Right ventricle myocardium superior (tissue), 1 donor: ENCODE measurements at regions not wholly inside any gene's neighbourhood (a gene's known extent, or its start where the extent isn't known, plus 50 kb on each side); places are given as distances from the start of the nearest gene placed in this dataset.

Experiments used
- ATAC-seq: fragments of 200-7000 bp; cut with Tn5 transposase; one replicate; pipeline ENCODE4 v1.9.1; 2020; ENCODE audit warnings: mild to moderate bottlenecking; ENCODE audit not compliant: poor library complexity
- DNase-seq: peaks from one replicate; pipeline ENCODE4 v3.0.0-alpha.2; 2020
- intact Hi-C: fragments of 100-400 bp; cut with DNase I; formaldehyde crosslinking; loops from one replicate; pipeline ENCODE4 v1.11.2; 2022
- donor health status: DM: no; HTN: yes; CAD: no; lungs with severe emphysema.

DNA sequence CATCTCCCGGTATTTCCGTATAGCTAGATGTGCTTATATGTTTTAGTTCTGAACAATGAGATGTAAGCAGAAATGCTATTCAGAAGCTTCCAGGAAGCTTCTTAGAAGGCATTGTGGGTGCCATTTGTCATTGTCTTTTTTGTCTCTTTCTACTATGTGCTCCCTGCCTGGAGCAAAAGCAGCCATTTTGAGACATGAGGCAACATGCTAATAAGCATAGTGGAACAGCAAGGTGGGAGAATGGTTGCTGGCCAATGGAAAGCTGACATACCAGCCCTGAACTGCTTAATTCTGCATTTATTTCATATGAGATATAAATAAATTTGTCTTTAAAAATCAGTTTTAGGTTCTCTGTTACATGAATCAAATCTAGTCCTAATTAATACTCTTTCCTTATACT lies 299.7 kb downstream of the LMO7 start:
- intact Hi-C loops = no loop called here
- ATAC-seq = no peak
- DNase-seq = no peak

DNA sequence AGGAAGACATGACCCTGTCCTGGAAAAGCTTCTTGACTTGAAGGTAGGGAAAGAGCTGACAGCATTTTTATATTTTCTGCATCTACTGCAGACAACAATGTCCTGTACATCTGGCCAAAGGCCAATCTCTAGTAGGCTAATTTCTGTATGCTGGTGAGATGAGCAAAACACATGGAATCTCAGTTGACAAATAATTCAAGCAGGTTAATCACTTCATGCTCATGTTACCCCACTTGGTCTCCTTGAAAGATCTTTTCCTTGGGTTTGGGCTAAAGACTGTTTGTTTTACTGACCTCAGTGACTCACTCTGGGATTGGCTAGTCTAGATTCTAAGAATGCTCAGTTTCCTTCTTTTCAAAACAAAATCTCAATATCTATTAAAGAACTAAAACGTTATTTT lies 298.8 kb downstream of the LMO7 start:
- DNase-seq (no peak), ATAC-seq (no peak)
- intact Hi-C loops = no loop called here

DNA sequence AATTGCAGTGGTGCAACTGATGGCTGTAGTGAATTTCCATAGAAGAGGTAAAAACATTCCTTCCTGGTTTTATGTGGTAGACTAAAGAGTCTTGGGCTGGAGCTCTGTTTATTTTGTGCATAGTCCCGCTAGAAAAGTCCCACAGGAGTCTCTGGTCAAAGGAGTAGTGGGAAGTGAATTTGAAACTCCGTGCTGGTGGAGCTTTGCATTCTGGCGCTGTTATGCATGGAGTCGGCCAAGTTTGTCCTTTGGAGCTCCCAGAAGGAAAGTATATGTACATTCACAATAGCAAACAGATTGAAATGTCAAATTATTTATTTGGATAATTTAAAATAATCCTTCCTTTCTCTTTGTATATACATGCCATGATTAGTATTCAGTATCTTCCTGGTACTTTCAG lies 296.5 kb downstream of the LMO7 start:
- DNase-seq (no peak), ATAC-seq (no peak)
- intact Hi-C loops = no loop called here

DNA sequence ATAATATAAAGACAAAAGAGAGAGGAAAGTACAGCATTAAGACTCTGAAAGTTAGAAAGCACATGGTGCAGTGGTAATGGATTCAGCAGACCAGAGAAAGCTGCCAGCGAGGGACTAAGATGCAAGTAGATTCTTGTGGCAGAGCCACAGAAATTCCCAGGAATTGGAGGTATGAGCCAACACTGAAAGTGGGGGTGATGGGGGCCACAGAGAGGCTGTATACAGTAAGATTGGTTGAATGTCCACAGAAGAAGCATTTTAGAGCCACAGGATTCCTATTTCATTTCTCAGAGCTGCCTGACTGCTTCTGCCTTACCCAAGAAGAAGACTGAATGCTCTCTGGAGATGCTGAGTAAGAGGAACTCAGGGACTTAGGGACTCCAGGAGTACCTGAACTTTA lies 295.0 kb downstream of the LMO7 start:
- DNase-seq (no peak), ATAC-seq (no peak)
- intact Hi-C loops = no loop called here

DNA sequence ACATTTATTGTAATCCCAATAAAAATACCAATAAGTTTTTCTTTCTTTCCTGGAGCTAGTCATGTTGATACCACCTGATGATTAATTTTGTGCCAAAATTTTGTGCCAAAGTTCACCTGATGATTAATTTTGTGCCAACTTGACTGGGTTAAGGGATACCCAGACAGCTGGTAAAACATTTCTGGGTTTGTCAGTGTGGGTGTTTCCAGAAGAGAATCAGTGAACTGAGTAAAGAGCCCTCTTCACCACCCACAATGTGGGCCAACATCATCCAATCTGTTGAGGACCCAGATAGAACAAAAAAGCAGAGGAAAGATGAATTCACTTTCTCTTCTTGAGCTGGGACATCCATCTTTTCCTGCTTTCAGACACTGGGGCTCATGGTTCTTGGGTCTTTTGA lies 292.9 kb downstream of the LMO7 start:
- no peak for ATAC-seq
- DNase-seq = no peak
- intact Hi-C loops = no loop called here

DNA sequence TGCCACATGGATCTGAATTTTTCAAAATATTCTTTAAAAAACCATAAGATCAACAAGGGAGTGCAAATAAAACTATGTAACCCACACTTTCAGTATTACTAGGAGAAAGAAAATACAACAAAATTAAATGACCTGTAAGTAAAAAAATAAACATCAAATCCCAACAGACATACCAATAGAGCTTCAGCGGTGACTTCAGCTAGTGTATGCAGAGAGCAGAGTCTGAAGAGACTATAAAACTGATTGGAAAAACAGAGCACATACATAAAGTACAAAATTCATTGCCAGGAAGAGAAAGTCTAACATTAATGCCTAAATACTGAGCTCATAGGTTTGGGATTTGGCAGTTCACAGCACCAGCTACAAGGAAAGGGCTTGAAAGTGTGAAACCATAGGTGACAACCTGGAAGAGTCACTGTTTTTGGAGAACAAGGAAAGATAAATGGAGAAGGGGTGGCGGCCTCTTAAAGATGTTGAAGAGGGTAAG lies 291.1 kb downstream of the LMO7 start:
- DNase-seq = no peak
- intact Hi-C loops = no loop called here
- no peak for ATAC-seq

DNA sequence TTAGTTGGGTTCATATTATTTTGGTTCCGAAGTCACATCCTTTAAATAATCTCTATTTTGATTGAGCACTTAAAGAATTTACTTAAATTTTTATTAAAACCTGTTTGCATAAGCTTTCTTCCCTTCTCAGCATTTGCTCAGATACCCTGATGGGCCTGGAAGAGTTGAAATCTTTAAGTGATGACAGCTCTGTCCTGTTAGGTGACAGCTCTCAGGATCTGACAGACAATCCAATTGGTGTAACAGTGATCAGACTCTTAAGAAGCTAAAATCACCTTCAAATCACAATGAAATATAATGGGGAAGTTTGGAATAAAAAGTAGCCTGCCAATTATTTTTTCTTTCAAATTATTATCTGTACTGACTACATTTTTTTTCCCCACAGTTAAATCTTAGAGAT lies 284.4 kb downstream of the LMO7 start:
- DNase-seq = no peak
- intact Hi-C loops = no loop called here
- ATAC-seq = peak; percentile 89

DNA sequence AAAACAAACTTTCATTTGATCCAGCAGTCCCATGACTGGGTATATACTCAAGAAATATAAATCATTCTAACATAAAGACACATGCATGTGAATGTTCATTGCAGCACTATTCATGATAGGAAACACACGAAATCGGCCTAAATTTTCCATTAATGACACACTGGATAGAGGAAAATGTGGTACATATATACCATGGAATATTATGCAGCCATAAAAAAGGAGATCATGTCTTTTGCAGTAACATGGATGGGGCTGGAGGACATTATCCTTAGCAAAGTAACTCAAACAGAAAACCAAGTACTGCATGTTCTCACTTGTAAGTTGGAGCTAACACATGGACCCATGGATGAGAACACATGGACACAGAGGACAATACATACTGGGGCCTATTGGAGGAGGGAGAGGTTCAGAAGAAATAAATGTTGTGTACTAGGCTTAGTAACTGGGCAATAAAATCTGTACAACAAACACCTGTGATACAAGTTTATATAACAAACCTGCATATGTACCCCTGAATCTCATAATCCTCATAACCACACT lies 283.6 kb downstream of the LMO7 start:
- DNase-seq (no peak), ATAC-seq (no peak)
- intact Hi-C loops = no loop called here

DNA sequence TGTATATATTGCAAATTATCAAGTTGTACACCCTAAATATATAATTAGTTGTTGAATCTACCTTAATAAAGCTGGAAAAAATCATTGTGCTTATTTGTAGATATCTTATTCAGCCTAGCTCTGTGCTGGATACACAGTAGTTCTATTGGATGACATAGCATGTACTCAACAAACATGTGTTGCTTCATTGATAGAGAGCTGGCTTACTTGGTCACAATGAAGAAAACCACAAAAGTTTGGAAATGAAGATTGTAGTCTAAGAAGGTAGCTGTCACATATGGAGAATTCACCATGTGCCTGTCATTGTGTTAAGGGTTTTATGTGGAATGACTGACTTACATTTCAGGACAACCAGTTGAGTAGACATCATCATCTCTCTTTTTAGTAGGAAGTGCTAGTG lies 278.9 kb downstream of the LMO7 start:
- ATAC-seq = no peak
- DNase-seq = no peak
- intact Hi-C loops = no loop called here

DNA sequence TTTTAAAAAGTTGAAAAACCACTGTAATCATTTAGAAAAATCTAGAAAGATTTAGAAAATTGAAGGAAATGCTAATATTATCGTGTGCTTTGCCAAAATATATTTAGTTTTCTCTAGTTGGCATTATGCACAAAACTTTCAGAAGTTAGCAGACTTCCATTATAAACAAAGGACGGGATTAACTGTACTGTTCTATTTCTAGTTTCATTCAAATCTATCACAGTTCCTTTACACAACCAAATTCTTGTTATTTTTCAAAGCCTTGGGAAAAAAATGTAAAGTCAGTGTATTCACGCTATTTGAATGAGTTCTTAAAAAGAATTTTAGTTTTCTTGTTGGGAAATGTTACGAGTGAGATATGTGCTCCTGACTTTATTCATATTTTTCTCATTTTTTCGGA lies 277.8 kb downstream of the LMO7 start:
- intact Hi-C loops = no loop called here
- DNase-seq = no peak
- ATAC-seq = no peak

DNA sequence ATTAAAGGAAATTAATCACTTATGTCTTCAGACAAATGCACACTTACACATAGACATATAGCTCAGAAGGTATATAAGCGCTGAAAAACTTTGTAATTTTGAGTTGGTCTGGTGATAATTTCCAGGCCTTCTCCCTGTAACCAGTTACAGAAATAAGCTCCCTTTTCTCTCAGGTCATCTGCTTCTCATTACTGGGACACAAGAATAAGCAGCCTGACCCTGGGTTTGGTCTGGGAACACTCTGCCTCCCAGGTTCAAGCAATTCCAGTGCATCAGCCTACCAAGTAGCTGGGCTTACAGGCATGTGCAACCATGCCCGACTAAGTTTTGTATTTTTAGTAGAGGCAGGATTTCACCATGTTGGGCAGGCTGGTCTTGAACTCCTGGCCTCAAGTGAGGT lies 274.5 kb downstream of the LMO7 start:
- intact Hi-C loops = no loop called here
- ATAC-seq (no peak), DNase-seq (no peak)
